HepG2 (cell line): ENCODE measurements at regions not wholly inside any gene's neighbourhood (a gene's known extent, or its start where the extent isn't known, plus 50 kb on each side); places are given as distances from the start of the nearest gene placed in this dataset.

Experiments used
- ATAC-seq: fragments of 200-7000 bp; cut with Tn5 transposase; 3 replicates; pipeline ENCODE4 v1.9.1; 2020; ENCODE audit warnings: mild to moderate bottlenecking, moderate library complexity
- BruUV-seq: library from RNA; stranded (reverse); fragments of 400-500 nt; replicated peaks from 2 replicates; lab custom pipeline; 2021; lab: Mats Ljungman, UMichigan
- CTCF ChIA-PET: fragments of 300-600 bp; formaldehyde crosslinking; extraction: SDS; loops from one replicate; lab custom pipeline; 2021; ENCODE audit warnings: low total read pairs, inconsistent platforms, low intra/inter-chr PET ratio; lab: Yijun Ruan, JAX
- POLR2A ChIA-PET: fragments of 350-600 bp; sonication (Branson Sonifier 250); formaldehyde crosslinking; loops from one replicate; lab custom pipeline; 2020; ENCODE audit warnings: antibody characterized with exemption, inconsistent platforms; lab: Yijun Ruan, JAX
- DNase-seq: peaks from one replicate; pipeline ENCODE4 v3.0.0-alpha.2; 2015; ENCODE audit warnings: low spot score
- FAIRE-seq: peaks from 3 replicates; lab custom pipeline; 2011; peaks lifted over from hg19 to GRCh38; lab: Jason Lieb, UNC
- H2AFZ ChIP-seq: one replicate; pipeline ENCODE4 v1.6.1; 2011; ENCODE audit warnings: low read length, inconsistent platforms
- H3K27ac ChIP-seq: fragments of 300-600 bp; 3 replicates; pipeline ENCODE4 v1.8.0; 2011; ENCODE audit warnings: mixed run types, mild to moderate bottlenecking, mixed read lengths, low read length, inconsistent platforms; ENCODE audit not compliant: insufficient read depth; ENCODE audit errors: extremely low read length
- H3K27me3 ChIP-seq, 2 experiments: fragments of 200-600 bp in 1 of 2; 2 replicates in 1 of 2; 3 replicates in 1 of 2; pipeline versions ENCODE4 v1.6.0 to v1.8.0; 2011; ENCODE audit warnings: low read length in 2 of 2, mild to moderate bottlenecking in 2 of 2, moderate library complexity in 2 of 2, inconsistent platforms in 1 of 2; ENCODE audit not compliant: insufficient read depth in 2 of 2, control insufficient read depth in 1 of 2
- H3K36me3 ChIP-seq, 2 experiments: fragments of 200-600 bp in 1 of 2; replicated peaks in 1 of 2; 2 replicates in 1 of 2; 3 replicates in 1 of 2; pipeline versions ENCODE4 v1.5.1 to v1.8.0; 2011; ENCODE audit warnings: low read length in 2 of 2, inconsistent platforms in 1 of 2; ENCODE audit not compliant: insufficient read depth in 2 of 2, control insufficient read depth in 1 of 2
- H3K4me1 ChIP-seq: 2 replicates; pipeline ENCODE4 v1.5.1; 2012; ENCODE audit warnings: low read length, inconsistent platforms; ENCODE audit not compliant: insufficient read depth
- H3K4me2 ChIP-seq: 2 replicates; pipeline ENCODE4 v1.6.0; 2011; ENCODE audit warnings: low read depth, low read length, inconsistent platforms
- H3K4me3 ChIP-seq, 3 experiments: fragments of 200-600 bp in 1 of 3; sonication (generic), shearing (Covaris generic) in 1 of 3; replicated peaks in 1 of 3; 2 replicates each; pipeline ENCODE4 v1.5.1; 2011 to 2016; ENCODE audit warnings: low read length in 3 of 3, inconsistent platforms in 2 of 3, low read depth in 2 of 3, mild to moderate bottlenecking in 2 of 3, control low read depth in 1 of 3, mixed read lengths in 1 of 3; ENCODE audit not compliant: insufficient read depth in 1 of 3
- H3K79me2 ChIP-seq: one replicate; pipeline ENCODE4 v1.6.1; 2011; ENCODE audit warnings: low read length, inconsistent platforms; ENCODE audit not compliant: insufficient read depth
- H3K9ac ChIP-seq: 2 replicates; pipeline ENCODE4 v1.6.0; 2011; ENCODE audit warnings: mild to moderate bottlenecking, low read depth, low read length, inconsistent platforms; ENCODE audit not compliant: insufficient read depth
- H3K9me3 ChIP-seq: 2 replicates; pipeline ENCODE4 v1.5.1; 2012; ENCODE audit warnings: mild to moderate bottlenecking, low read length
- H4K20me1 ChIP-seq: 2 replicates; pipeline ENCODE4 v1.6.0; 2011; ENCODE audit warnings: inconsistent platforms, mild to moderate bottlenecking, low read length, moderate library complexity; ENCODE audit not compliant: insufficient read depth
- CCAR2 ChIP-seq: fragments of 200-400 bp; formaldehyde crosslinking; optimal IDR thresholded peaks from 2 replicates; pipeline ENCODE3; 2018; ENCODE audit warnings: low read depth, mild to moderate bottlenecking, low read length, moderate library complexity
- HNRNPH1 ChIP-seq: fragments of 200-400 bp; formaldehyde crosslinking; optimal IDR thresholded peaks from 2 replicates; pipeline ENCODE3; 2017; ENCODE audit warnings: mild to moderate bottlenecking, low read depth, low read length
- SAP130 ChIP-seq: IDR thresholded peaks from 2 replicates; pipeline ENCODE4 v1.6.1; 2016; ENCODE audit warnings: low read depth
- TBX2 ChIP-seq: sonication (generic); formaldehyde crosslinking; IDR thresholded peaks from 2 replicates; pipeline ENCODE4 v1.5.0; 2020; ENCODE audit warnings: missing genetic modification reagents, mild to moderate bottlenecking, borderline replicate concordance
- ZFY ChIP-seq: sonication (generic); formaldehyde crosslinking; IDR thresholded peaks from 2 replicates; pipeline ENCODE4 v1.4.0; 2020; ENCODE audit warnings: missing genetic modification reagents
- ZNF205 ChIP-seq: IDR thresholded peaks from 2 replicates; pipeline ENCODE4 v1.6.1; 2018; ENCODE audit warnings: missing biosample characterization, missing genetic modification reagents
- ZNF382 ChIP-seq: sonication (generic); formaldehyde crosslinking; IDR thresholded peaks from 2 replicates; pipeline ENCODE4 v1.5.0; 2020; ENCODE audit warnings: missing genetic modification reagents, mild to moderate bottlenecking, borderline replicate concordance
- ZNF790 ChIP-seq: sonication (generic); formaldehyde crosslinking; IDR thresholded peaks from 2 replicates; pipeline ENCODE4 v1.8.0; 2022; ENCODE audit warnings: missing genetic modification reagents, mild to moderate bottlenecking, borderline replicate concordance
- ZZZ3 ChIP-seq: sonication (generic); formaldehyde crosslinking; IDR thresholded peaks from 2 replicates; pipeline ENCODE4 v1.4.0; 2020; ENCODE audit warnings: missing genetic modification reagents, mild to moderate bottlenecking, borderline replicate concordance
- whole genome bisulfite sequencing: methylation state at CpG from one replicate; pipeline ENCODE4 v1.1.6; 2017; ENCODE audit warnings: low lambda C conversion rate; 5-methylcytosine and 5-hydroxymethylcytosine counted together
- in situ Hi-C: cut with HindIII; loops from 2 replicates; pipeline ENCODE4 v1.10.0; 2017; ENCODE audit warnings: low pct_unique_long_range_greater_than_20kb; ENCODE audit not compliant: extremely low pct_ligation_motif_present
- intact Hi-C: fragments of 100-400 bp; cut with micrococcal nuclease; formaldehyde crosslinking; loops from one replicate; pipeline ENCODE4 v1.10.0; 2022; ENCODE audit not compliant: unreplicated experiment
- TF ChIP-seq, protein P1 (sequence below): sonication (generic); formaldehyde crosslinking; IDR thresholded peaks from 2 replicates; pipeline ENCODE4 v1.5.1; 2020; ENCODE audit warnings: mild to moderate bottlenecking, missing genetic modification reagents, borderline replicate concordance

DNA sequence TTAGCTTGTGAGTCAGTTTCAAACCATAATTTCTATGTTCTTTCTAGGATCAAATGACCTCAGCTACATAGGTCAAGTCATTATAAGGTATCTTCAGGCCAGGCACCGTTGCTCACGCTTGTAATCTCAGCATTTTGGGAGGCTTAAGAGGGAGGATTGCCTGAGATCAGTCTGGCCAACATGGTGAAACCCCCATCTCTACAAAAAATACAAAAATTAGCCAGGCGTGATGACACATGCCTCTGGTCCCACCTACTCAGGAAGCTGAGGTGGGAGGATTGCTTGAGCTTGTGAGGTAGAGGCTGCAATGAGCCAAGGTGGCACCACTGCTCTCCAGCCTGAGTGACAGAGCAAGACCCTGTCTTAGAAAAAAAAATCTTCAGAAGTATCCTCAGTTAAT lies 362.3 kb downstream of the GATA3 start:
- no peak overlapping the region for H3K4me2 ChIP-seq
- no peak overlapping the region for H2AFZ ChIP-seq
- FAIRE-seq (no peak), DNase-seq (no peak), ATAC-seq (no peak)
- BruUV-seq: no TSS peak
- TF ChIP-seq TBX2 (CRISPR knock-in tag): no peak
- TF ChIP-seq SAP130 (CRISPR knock-in tag): no peak
- no peak for TF ChIP-seq ZNF205 (CRISPR knock-in tag)
- TF ChIP-seq ZZZ3 (CRISPR knock-in tag): no peak
- TF ChIP-seq ZFY (CRISPR knock-in tag): no peak
- no peak for TF ChIP-seq ZNF790 (CRISPR knock-in tag)
- no peak for TF ChIP-seq ZNF382
- TF ChIP-seq HNRNPH1: no peak
- TF ChIP-seq, protein P1, sequence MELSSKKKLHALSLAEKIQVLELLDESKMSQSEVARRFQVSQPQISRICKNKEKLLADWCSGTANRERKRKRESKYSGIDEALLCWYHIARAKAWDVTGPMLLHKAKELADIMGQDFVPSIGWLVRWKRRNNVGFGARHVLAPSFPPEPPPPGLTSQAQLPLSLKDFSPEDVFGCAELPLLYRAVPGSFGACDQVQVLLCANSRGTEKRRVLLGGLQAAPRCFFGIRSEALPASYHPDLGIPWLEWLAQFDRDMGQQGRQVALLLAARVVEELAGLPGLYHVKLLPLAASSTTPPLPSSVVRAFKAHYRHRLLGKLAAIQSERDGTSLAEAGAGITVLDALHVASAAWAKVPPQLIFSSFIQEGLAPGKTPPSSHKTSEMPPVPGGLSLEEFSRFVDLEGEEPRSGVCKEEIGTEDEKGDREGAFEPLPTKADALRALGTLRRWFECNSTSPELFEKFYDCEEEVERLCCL (CRISPR knock-in tag): no peak
- TF ChIP-seq CCAR2: no peak
- no peaks in the 10 kb centered on the region; a peak in 1 of 5 replicates for H3K27me3 ChIP-seq
- no peaks in the 10 kb centered on the region for H3K4me1 ChIP-seq
- H4K20me1 ChIP-seq: no peaks in the 10 kb centered on the region
- H3K27ac ChIP-seq: no peak overlapping the region
- intact Hi-C loops (no loop called here), in situ Hi-C loops (no loop called here)
- H3K4me3 ChIP-seq: no peak overlapping the region
- H3K79me2 ChIP-seq: no peaks in the 10 kb centered on the region
- ChIA-PET POLR2A (no interaction called here), CTCF (no interaction called here)
- H3K9me3 ChIP-seq: no peaks in the 10 kb centered on the region
- H3K9ac ChIP-seq: no peak overlapping the region
- 0% methylated on average over 3 of the region's 3 CpGs for WGBS
- H3K36me3 ChIP-seq: no peaks in the 10 kb centered on the region
